Spleen (tissue), 11 donors: ENCODE measurements at regions not wholly inside any gene's neighbourhood (a gene's known extent, or its start where the extent isn't known, plus 50 kb on each side); places are given as distances from the start of the nearest gene placed in this dataset.

Source experiments
- DNase-seq: peaks from one replicate; pipeline ENCODE4 v3.0.0-alpha.2; 2020
- H3K27ac ChIP-seq, 8 donors: fragments of 200-600 bp; sonication (generic) in 7 of 8; 1 replicate in 4 of 8; 2 replicates in 4 of 8; pipeline versions ENCODE4 v1.5.0 to v1.8.0; 2016 to 2021; ENCODE audit warnings: inconsistent platforms in 4 of 8, mild to moderate bottlenecking in 4 of 8, moderate library complexity in 1 of 8
- H3K27me3 ChIP-seq, 7 donors: fragments of 200-600 bp; sonication (generic) in 6 of 7; replicated peaks in 1 of 7; 1 replicate in 4 of 7; 2 replicates in 3 of 7; pipeline versions ENCODE4 v1.5.0 to v1.8.0; 2016 to 2021; ENCODE audit warnings: inconsistent platforms in 3 of 7, mild to moderate bottlenecking in 1 of 7
- H3K36me3 ChIP-seq, 6 donors: fragments of 200-600 bp; sonication (generic) in 5 of 6; 1 replicate in 4 of 6; 2 replicates in 2 of 6; pipeline versions ENCODE4 v1.5.0 to v1.8.0; 2016 to 2021; ENCODE audit warnings: inconsistent platforms in 2 of 6
- H3K4me1 ChIP-seq, 6 donors: fragments of 200-600 bp; sonication (generic) in 5 of 6; 1 replicate in 3 of 6; 2 replicates in 3 of 6; pipeline versions ENCODE4 v1.5.0 to v1.8.0; 2016 to 2021; ENCODE audit warnings: inconsistent platforms in 3 of 6
- H3K4me3 ChIP-seq, 8 donors: fragments of 200-600 bp; sonication (generic) in 7 of 8; 1 replicate in 4 of 8; 2 replicates in 4 of 8; pipeline versions ENCODE4 v1.5.0 to v1.8.0; 2016 to 2021; ENCODE audit warnings: inconsistent platforms in 4 of 8, mild to moderate bottlenecking in 4 of 8, moderate library complexity in 2 of 8
- H3K9me3 ChIP-seq, 8 donors: fragments of 200-600 bp; sonication (generic) in 7 of 8; 1 replicate in 4 of 8; 2 replicates in 4 of 8; pipeline versions ENCODE4 v1.5.0 to v1.8.0; 2016 to 2021; ENCODE audit warnings: inconsistent platforms in 4 of 8
- POLR2A ChIP-seq, 3 donors: fragments of 450-650 bp; IDR thresholded peaks; one replicate each; pipeline ENCODE4 v1.5.1; 2017; ENCODE audit warnings: antibody characterized with exemption in 3 of 3, mild to moderate bottlenecking in 1 of 3
- POLR2AphosphoS5 ChIP-seq, 3 donors: sonication (generic); formaldehyde crosslinking; IDR thresholded peaks; one replicate each; pipeline ENCODE4 v1.5.1; 2017; ENCODE audit warnings: antibody characterized with exemption in 3 of 3
- WGBS, 5 donors: extraction: QIAGEN DNeasy Blood & Tissue Kit in 3 of 5; methylation state at CpG; one replicate each; pipeline versions ENCODE4 v1.1.5 to v1.1.7; 2013 to 2018; 5-methylcytosine and 5-hydroxymethylcytosine counted together
- intact Hi-C: fragments of 100-400 bp; cut with DNase I; formaldehyde crosslinking; loops from one replicate; pipeline ENCODE4 v1.15.0; 2023; ENCODE audit warnings: low total_unique reads
- TF ChIP-seq, protein P1 (sequence below), 11 experiments: fragments of 200-600 bp in 7 of 11; fragments of 450-650 bp in 4 of 11; sonication (generic) in 4 of 11; IDR thresholded peaks in 8 of 11; conservative IDR thresholded peaks in 3 of 11; 1 replicate in 7 of 11; 2 replicates in 4 of 11; pipeline versions ENCODE4 v1.4.0 to v1.8.0; 2016 to 2021; ENCODE audit warnings: antibody characterized with exemption in 11 of 11, inconsistent platforms in 4 of 11, mild to moderate bottlenecking in 1 of 11
- donor health status: healthy with polysubstance abuse.
- donor health status: DM: no; HTN: no; CAD: no; lungs with moderate emphysema.
- donor health status: DM: no; HTN: no; CAD: no.
- donor health status: Bipolar disorder and iron deficiency.
- donor health status: healthy.
- donor health status: DM: no; HTN: no; CAD: no.
- donor health status: DM: yes; HTN: yes; CAD: no.

GRCh38 chr17:72592242-72592966, 471.6 kb downstream of the SOX9 start:
- DNase-seq, result no peak
- Histone ChIP-seq H3K4me3 (peak overlapping the region; percentile 16 to 65 (median 34)), H3K36me3 (no peaks in the 10 kb centered on the region), H3K27ac (no peak overlapping the region), H3K27me3 (peaks cover 0 to 76% (median 29%) of the 10 kb centered on the region in 7 donors), H3K4me1 (peaks cover 8 to 25% (median 17%) of the 10 kb centered on the region in 6 donors), H3K9me3 (no peaks in the 10 kb centered on the region)
- 1 to 3% (median 2%) methylated on average over 8 to 71 of the region's 71 CpGs for WGBS, 5 donors
- intact Hi-C loops, result no loop called here
- TF ChIP-seq POLR2A (IDR thresholded peaks at IDR 0.05) (no peak), POLR2AphosphoS5 (IDR thresholded peaks at IDR 0.05) (peak; percentile 39 to 71 (median 66))
- TF ChIP-seq, protein P1, sequence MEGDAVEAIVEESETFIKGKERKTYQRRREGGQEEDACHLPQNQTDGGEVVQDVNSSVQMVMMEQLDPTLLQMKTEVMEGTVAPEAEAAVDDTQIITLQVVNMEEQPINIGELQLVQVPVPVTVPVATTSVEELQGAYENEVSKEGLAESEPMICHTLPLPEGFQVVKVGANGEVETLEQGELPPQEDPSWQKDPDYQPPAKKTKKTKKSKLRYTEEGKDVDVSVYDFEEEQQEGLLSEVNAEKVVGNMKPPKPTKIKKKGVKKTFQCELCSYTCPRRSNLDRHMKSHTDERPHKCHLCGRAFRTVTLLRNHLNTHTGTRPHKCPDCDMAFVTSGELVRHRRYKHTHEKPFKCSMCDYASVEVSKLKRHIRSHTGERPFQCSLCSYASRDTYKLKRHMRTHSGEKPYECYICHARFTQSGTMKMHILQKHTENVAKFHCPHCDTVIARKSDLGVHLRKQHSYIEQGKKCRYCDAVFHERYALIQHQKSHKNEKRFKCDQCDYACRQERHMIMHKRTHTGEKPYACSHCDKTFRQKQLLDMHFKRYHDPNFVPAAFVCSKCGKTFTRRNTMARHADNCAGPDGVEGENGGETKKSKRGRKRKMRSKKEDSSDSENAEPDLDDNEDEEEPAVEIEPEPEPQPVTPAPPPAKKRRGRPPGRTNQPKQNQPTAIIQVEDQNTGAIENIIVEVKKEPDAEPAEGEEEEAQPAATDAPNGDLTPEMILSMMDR (IDR thresholded peaks at IDR 0.05 in 8 of 11, conservative IDR thresholded peaks at IDR 0.05 in 3 of 11), result no peak

DNA sequence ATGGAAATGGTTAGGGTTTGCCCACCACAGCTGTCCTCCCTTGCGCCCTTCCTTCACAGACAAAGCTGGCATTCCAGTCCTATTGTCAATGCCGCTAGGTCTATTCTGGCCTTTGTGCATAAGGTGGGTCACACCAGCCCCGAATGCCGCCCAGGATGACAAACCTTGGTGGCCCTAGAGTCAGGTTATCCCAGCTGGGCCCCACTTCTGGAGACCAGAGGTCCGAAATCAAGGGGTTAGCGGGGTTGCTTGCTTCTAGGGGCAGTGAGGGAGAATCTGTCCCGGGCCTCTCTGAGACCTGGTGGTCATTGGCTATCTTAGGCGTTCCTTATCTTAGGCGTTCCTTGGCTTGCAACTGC, 472.1 kb downstream of the SOX9 start:
- WGBS, 5 donors, result 81 to 88% (median 85%) methylated on average over 9 of the region's 9 CpGs
- DNase-seq, result no peak
- no peak overlapping the region for H3K27ac ChIP-seq
- peak overlapping the region in 5 of 8 donors; percentile 25 to 65 (median 39) for H3K4me3 ChIP-seq
- TF ChIP-seq POLR2AphosphoS5 (IDR thresholded peaks at IDR 0.05) (no peak), POLR2A (IDR thresholded peaks at IDR 0.05) (no peak)
- TF ChIP-seq, protein P1 (IDR thresholded peaks at IDR 0.05 in 8 of 11, conservative IDR thresholded peaks at IDR 0.05 in 3 of 11), result no peak
- no peaks in the 10 kb centered on the region for H3K9me3 ChIP-seq
- H3K36me3 ChIP-seq, result no peaks in the 10 kb centered on the region
- intact Hi-C loops, result no loop called here
- peaks cover 8 to 25% (median 17%) of the 10 kb centered on the region in 6 donors for H3K4me1 ChIP-seq
- peaks cover 0 to 74% (median 29%) of the 10 kb centered on the region in 7 donors for H3K27me3 ChIP-seq

GRCh38 chr17:72594248-72594647, 473.4 kb downstream of the SOX9 start:
- H3K4me1 ChIP-seq, result peaks cover 8 to 25% (median 17%) of the 10 kb centered on the region in 6 donors
- no peak overlapping the region for H3K27ac ChIP-seq
- H3K4me3 ChIP-seq, result no peak overlapping the region
- no peak for TF ChIP-seq POLR2A (IDR thresholded peaks at IDR 0.05)
- no peak for TF ChIP-seq POLR2AphosphoS5 (IDR thresholded peaks at IDR 0.05)
- TF ChIP-seq, protein P1 (IDR thresholded peaks at IDR 0.05 in 8 of 11, conservative IDR thresholded peaks at IDR 0.05 in 3 of 11), result no peak
- no peaks in the 10 kb centered on the region for H3K36me3 ChIP-seq
- DNase-seq, result no peak
- peaks cover 0 to 63% (median 29%) of the 10 kb centered on the region in 7 donors for H3K27me3 ChIP-seq
- intact Hi-C loops, result no loop called here
- no peaks in the 10 kb centered on the region for H3K9me3 ChIP-seq
- WGBS, 5 donors, result 67 to 76% (median 68%) methylated on average over 9 of the region's 9 CpGs
